ENCODE measurements at regions not wholly inside any gene's neighbourhood (a gene's known extent, or its start where the extent isn't known, plus 50 kb on each side); places are given as distances from the start of the nearest gene placed in this dataset.

DNA sequence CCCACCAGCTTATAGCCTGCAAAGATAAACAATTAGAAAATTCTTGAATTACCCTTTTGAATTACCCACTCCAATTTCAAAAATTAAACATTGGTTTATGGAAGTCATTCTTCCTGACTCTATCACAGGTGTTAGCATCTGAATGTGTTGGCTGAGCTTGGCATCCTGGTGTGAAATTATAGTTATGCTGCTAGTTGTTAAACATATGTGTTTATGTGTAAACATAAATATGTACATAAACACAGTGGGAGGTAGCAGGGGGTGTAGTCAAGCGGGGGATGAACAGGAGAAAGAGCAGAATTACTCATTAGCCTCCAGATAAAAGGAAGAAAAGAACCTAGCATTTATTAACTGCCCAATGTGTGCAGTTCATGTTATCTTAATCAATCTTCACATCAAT lies 530.2 kb downstream of the MCTP2 start:
- ATAC-seq: no peak
- no peak for DNase-seq

DNA sequence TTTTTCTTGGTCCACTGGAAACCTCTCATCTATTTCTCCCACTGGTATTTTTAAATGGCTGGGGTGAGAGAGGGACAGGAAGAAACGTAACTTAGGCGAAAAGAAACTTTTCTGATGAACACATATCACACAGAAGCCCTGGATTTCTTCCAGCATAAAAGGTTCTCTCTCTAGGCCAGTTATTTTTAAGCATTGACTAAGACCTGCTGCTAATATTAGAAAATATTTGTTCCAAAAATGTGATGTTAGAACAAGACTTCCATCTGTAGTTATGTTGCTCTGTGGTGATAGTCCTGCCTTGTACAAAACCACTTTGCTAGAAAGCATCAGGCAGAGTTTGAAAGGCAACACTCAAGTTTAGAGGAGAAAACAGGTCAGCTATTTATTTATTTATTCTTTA lies 537.7 kb downstream of the MCTP2 start:
- DNase-seq: no peak
- ATAC-seq: no peak

DNA sequence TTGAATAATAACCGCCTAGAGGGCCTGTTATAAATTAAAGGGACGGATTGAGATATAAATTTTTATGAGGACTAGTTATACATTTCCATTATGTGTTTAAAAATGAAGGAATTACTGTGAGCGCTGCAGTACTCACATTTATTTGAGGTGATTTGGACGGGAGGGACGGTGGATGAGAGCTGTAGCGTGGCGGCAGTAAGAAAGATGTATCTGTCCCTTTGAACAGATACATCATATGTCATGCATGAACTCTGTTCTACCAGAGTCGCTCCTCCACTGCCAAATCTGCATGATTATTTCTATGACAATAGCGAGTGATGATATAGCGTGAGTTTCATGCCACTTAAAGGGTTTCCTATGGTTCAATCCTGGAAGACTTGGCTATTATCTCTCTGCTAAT lies 538.8 kb downstream of the MCTP2 start:
- ATAC-seq (no peak), DNase-seq (no peak)

DNA sequence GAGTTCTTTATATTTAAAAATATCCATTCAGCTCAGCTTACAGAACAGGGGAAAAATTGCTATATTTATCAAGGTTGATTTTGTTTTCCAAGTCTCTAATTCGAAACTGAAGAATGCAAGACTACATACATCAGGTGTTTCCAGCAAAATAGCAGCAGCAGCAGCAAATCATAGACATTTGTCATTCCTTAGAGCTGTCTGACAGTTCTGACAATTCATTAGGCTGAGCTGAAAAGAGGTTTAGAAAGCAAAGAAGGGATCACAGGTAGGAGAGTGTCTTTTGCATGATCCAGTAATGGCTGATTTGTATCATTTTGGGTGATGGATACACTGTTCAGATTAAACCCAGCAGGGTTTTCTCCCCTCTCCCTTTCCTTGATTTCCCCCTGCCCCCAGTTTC lies 545.7 kb downstream of the MCTP2 start:
- DNase-seq: no peak
- ATAC-seq: no peak

DNA sequence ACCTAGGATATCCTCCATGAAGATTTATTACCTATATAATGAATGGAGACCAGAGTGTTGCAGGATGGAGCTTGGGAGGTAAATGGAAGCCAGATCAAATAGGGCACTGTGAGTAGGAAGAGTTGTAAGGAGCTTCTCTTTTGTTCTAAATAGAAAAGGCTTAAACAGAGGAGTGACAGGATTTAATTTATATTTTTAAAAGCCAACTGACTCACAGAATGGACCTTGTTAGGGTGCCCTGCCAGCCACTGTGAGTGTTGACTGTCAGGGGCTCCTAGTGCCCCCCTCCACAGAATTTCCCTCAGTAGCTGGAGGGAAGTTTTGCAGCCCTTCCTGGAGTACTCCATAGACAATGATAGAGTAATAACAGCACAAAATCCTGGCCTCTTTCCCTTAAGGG lies 547.5 kb downstream of the MCTP2 start:
- DNase-seq: no peak
- ATAC-seq: no peak

DNA sequence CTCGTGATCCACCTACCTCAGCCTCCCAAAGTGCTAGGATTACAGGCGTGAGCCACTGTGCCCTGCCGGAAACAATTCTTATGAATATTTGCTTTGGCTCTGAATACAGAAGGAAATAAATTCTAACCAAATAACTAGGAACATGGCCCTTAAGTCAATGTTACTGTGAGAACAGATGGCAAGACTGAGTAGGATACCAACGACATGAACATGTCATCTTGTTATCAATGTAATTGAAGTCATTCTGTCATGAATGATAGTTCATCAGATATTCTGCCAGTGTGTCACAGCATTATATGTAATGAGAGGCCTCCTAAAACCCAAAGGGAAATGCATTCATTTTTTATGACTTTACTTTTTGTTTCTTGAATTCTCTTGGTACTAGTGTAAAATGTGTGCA lies 548.8 kb downstream of the MCTP2 start:
- DNase-seq: no peak
- no peak for ATAC-seq

DNA sequence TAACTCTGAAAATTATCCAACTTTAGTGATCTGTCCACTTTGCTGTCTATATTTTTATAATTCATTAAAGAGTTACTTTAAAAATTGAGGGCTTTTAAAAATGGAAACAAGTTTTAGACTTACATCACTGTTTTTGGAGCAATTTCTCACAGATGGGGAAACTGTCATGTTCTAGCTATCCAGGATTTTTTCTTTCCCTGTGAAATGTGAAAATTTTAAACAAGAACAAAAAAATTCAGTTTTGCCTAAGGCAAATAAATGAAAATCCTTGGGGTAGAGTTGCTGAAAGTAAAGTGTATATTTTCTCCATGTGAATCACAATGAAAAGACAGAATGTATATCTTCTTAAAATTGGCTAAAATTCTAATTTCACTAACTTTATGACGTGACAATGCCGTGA lies 553.7 kb downstream of the MCTP2 start:
- DNase-seq: no peak

DNA sequence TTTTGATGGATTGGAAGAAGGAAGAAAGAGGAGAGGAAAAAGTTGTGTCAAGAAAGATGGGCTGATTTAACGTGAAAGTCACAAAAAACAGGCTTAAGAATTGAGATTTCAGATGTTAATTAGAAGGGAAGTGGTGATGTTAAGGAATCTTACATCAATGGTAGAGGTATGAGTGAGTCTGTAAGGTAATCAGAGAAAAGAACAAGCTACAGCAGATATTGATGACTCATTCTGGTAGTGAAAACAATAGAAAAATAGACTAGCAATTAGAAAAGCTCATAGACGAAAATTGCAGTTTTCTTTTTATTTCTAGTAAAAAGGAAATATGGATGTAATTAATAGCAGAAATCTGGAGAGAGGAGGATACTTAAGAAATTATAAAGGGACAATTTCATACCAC lies 559.6 kb downstream of the MCTP2 start:
- no peak for DNase-seq
- no peak for ATAC-seq

More for the DNA sequence above, 553.7 kb downstream of the MCTP2 start:
- ATAC-seq: no peak

DNA sequence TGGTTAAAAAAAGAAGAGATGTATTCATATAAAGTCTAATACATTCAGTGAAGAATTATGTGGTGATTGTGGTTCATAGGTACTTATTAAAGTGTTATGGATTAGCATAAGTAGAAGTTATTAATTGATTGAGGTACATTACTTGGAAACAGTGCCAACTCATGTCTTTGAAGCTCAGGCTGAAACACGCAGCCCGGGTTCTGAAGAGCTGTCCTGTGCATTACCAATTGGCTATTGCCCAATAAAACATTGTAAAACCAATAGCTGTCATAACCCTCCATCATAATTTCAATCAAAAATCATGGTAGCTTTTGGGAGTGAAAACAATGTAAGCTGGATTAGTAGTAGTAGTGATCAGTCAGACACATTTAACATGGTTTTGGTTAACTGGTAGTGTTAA lies 560.1 kb downstream of the MCTP2 start:
- no peak for DNase-seq
- ATAC-seq: no peak

DNA sequence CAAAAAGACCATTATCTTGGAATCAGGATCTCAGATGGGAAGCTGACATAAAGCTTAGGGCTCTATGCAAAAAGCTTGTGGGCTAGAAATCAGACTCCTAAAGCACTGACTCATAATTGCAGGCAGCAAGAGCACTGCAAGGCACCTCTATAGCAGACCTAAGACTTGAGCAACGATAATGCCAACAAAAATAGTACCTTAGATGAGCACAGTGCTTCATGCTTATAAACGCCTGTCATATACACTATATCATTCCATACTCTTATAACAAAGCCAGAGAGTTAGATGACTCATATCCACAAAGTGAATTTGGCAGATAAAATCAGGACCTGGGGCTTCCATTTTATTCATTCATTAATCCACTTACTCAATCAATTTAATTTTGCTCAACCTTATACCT lies 560.8 kb downstream of the MCTP2 start:
- DNase-seq (no peak), ATAC-seq (no peak)

DNA sequence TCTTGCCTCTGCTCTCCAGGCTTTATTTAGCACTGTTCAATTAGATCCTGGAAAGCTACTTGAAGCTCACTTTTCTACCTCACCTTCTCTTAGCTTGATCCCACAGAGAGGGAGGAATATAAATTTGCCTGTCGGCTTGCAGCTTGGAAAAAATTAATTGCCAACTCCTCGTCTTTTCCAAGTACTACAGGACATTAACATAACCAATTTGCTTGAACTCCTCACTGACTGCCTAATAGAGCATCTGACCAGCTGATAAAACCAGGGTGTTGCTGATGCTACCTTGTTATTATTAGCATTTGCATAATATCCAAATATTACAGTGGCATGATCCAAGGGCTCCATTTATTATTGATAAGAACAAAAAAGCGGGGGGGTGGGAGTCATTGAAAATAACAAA lies 561.8 kb downstream of the MCTP2 start:
- DNase-seq (no peak), ATAC-seq (no peak)

DNA sequence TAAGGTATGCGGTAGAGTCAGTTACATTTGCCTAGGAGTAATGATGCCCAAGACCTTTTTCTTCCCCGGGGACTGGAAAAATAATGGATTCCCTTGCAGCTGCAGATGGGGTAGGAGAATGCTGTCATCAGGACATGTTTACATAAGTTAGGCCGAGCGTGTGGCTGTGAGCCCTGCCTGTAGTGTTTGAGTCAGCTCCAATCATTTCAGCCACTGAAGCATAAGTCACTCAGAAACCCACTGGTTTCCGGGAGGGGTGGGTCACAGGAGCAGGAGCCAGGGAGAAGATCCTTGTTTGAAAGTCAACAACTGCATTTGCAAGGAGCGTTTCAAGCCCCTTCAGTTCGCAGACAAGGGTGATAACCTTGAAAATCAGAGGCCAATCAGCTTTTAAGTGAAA lies 562.3 kb downstream of the MCTP2 start:
- DNase-seq: no peak

DNA sequence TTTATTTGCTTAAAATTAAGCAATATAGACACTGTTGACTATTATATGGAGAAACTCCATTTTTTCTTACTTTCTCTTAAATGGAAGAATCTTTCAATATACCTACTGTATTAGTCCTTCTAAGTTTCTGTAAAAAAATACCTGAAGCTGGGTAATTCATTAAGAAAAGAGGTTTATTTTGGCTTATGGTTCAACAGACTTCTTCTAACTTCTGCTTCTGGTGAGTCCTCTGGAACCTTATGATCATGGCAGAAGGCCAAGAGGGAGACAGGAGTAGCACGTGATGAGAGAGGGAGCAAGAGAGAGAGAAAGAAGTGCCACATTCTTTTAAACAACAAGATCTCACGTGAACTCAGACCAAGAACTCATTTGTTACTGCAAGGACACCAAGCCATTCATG lies 573.3 kb downstream of the MCTP2 start:
- no peak for DNase-seq
- no peak for ATAC-seq

More for the DNA sequence above, 562.3 kb downstream of the MCTP2 start:
- no peak for ATAC-seq

DNA sequence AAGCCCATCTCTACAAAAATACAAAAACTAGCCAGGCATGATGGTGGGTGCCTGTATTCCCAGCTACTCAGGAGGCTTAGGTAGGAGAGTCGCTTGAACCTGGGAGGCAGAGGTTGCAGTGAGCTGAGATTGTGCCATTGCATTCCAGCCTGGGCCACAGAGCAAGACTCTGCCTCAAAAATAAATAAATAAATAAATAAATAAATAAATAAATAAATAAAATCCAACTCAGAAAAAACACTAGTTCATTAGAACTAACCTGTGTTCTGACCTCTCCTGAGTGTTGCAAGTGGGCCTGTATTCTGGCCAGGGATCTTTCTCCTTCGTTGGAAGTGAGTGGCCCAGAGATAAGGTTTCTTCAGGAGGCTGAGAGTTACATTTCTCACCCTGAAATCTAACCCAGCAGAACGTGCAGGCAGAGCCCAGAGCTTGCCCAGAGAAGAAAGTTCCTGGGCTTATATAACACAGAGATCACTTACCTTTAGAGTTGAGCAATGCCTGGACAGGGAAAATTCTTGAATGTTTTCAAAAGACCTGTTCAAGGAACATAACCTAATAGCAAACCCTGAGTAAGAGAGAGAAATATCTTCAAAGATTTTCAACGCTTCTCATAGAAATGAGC lies 583.9 kb downstream of the MCTP2 start:
- DNase-seq (no peak), ATAC-seq (no peak)

DNA sequence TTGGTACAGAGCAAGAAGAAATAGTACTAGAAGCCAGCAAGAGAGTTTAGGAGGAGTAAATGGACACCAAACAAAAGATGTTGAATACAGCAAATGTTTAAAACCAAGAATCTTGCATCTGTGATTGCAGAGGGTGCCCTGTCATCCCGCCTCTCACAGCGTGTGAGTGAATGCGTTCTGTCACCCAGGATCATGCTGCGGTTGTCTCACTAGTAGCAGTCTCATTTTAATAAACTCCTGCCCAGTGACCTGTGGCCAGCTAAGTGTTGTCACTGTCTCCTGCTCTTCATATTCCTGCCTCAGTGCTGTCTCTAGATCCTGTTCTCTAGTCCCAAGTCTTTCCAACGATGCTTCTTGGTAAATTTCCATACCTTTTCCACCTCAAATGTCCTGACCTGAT lies 584.6 kb downstream of the MCTP2 start:
- ATAC-seq (no peak), DNase-seq (no peak)

DNA sequence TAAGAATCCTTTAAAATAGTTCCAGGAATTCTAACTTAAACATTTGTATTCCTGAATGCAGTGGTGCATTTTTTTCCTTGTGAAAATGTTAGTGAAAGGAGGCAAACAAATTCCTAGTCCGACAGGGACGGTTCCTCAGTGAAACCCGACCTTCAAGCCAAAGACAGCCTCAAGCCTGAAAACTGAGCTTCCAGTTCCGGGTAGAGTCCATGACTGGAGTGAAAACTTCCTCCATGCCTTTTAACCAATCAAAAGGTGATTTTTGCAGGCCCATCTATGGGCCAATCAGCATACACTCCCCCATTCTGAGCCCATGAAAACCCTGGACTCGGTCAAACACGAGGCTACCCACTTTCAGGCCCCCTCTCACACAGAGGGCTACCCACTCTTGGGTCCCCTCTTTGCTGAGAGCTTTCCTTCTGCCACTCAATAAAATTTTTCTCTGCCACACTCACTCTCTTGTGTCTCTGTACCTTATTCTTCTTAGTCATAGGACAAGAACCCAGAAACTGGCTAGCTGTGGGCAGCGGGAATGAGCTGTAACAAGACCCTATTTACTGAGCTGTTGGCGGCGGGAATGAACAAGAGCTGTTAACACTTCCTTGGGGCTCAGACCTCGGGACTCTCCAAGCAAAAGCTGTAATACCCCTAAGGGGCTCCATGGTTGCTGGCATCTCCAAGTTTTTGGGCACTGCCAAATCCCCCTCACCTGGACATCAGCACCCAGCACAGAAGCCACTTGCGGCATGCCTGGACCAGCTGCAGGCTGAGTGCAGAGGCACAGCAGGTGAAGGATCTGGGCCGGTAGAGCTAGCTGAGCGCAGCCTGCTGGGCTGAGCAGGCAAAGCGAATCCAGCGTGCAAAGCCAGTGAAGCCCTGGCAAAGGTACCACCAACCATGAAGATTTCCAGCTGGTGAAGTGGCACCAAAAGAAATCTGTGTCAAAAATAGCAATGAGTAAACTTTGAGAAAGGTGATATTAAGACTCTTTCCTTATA lies 598.8 kb downstream of the MCTP2 start:
- DNase-seq (no peak), ATAC-seq (no peak)

DNA sequence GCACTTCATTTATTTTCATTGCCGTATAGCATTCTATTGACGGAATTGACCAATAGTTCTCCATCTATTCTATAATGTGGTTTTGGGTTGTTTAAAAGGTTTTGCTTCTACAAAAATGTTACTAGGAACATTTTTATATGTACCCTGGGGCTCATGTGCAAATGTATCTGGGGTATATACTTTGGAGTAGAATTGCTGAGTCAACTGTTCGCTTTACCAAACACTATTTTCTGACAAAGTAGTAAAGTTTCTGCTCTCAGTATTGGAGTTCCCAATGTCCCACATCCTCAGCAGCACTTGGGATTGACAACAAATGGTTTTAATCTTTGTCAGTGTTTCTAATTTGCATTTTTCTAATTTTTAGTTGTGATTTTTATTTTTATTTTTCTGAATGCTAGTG lies 602.6 kb downstream of the MCTP2 start:
- no peak for DNase-seq
- ATAC-seq: no peak

DNA sequence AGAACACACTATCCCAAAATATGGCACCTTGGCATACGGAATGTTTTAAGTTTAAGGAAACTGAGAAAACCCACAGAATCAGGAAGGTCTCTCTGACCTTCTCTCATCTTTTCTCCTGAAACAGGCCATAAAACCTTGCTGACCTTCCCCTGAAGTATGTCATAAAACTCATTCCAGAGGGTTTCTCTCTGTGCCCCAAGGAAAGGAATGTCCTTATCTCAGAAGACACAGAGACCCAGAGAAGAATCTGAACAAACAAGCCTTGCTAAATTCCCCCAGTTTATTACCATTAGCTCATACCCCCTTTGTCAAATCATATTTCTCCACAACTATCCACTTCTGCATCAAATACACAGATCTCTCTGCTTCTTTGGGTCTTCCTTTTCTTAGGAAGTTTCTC lies 603.1 kb downstream of the MCTP2 start:
- ATAC-seq (no peak), DNase-seq (no peak)

DNA sequence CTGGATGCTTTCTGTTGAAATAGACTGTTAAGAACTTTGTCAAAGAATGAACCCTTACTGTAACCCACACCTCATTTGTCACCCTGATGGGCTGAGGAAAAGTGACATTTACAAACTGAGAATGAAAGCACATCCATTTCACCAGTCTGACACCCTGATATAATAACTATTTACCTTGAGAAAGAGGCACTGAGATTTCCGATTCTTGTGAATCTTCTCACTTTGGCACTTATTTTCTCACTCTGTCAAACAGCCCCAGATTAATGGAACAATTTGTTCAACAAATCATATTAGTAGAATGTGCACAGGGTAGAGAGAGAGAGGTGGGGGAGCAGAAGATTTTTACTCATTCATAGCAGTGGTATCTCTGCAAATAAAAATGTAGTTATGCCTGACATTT lies 606.9 kb downstream of the MCTP2 start:
- ATAC-seq (no peak), DNase-seq (no peak)

DNA sequence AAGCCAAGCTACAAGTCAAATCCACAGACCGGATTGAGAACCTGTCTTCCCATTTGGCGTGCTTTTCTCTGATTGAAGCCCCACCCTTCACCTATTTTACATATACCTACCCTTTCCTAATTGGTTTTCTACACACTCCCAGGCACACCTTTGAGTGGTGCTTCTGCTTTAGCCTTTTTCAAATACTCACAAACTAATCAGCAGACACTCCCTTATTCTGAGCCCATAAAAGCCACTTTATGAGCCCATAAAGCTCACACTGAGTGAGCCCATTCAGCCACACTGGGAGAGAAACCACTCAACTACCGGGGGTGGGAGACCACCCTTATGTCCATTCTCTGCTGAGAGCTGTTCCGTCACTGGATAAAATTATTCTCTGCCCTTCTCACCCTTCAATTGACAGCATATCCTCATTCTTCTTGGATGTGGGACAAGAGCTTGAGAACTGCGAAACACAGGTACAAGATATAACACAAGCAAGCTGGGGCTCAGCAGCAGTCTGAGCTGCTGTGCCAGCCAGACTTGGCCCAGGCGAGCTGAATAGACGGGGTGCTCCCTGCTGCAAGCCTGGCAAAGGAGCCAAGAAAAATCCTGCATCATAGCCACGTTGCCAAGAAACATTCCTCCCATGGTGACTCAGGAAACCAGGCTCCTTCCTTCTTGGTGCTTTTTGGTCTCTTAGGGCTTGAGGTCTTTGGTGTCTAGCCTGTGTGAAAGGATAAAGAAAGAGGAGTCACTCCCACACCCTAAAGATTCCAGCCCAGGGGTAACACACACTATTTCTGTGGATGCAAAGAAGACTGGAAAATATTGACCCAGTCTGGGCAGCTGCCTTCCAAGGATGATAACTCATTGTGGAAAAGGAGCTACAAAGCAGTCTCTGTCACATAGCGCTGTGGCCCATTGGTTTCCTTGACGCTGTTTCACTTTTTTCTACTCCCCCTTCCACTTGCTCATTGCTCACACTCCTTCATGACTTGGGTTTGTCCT lies 609.7 kb downstream of the MCTP2 start:
- no peak for DNase-seq
- ATAC-seq: no peak

DNA sequence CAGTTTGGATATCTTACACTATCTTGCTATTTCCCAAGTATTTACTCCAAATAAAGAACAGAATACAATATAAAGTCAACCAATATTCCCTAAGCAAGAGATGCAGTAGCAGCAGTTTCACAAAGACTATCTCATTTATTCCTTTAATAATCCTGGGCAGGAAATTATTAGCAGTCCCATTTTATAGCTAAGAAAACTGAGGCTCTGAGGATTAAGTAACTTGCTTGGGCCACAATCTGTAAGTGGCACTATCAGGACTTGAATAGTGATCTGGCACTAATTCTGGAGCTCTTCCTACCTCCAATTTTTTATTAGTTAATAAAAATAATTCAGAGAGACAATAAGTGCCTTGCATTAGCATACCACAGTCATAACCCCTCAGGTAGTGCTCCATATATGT lies 611.7 kb downstream of the MCTP2 start:
- DNase-seq: no peak
- ATAC-seq: no peak

DNA sequence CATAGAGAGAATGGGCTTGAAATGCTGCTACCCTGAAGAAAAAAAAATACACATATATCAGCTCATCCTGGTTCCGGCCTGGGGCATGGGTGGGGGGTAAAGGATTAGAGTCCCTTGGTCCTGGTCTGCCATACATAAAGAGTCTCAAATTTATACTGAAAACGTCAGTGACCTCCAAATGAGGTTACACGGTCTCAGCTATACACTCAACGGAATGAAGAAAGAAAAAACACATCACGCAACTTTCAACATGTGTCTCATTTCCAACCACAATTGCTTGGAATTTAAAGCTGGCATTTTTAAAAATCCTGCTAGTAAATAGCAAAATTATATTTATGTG lies 612.8 kb downstream of the MCTP2 start:
- no peak for ATAC-seq

More for the DNA sequence above, 612.8 kb downstream of the MCTP2 start:
- DNase-seq: no peak
